ENCODE measurements at regions not wholly inside any gene's neighbourhood (a gene's known extent, or its start where the extent isn't known, plus 50 kb on each side); places are given as distances from the start of the nearest gene placed in this dataset.

DNA sequence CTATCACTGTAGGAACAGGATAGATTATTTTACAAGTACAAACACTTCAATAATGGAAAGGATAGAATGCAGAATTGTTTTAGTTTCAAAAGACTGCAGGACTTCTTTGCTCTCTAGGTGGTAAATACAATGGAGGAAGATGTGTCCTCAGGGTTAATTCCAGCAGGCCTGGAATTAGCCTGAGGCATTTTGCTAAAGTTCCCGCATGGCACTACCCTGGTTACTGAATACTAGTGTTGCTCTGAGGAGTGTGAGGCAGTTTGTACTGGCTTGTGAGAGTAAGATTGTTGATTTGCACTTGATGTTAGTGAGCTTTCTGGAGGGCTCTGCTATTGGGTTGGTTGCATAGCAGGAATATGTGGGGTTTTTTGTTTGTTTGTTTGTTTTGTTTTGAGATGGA is 61.4 kb downstream of the FASLG start:
- H3K9me3 ChIP-seq (replicated peaks; ENCODE audit: insufficient read depth, low read length), result no peaks in the 10 kb centered on the region
- peaks cover 8% of the 10 kb centered on the region; the same call in 1 of the 2 replicates for H3K4me1 ChIP-seq (ENCODE audit: low read length)
- no peak overlapping the region for H3K27ac ChIP-seq (ENCODE audit: low read length)
- H3K9ac ChIP-seq (ENCODE audit: low read length), result no peak overlapping the region
- H2AFZ ChIP-seq (ENCODE audit: low read length), result no peak overlapping the region
- no peaks in the 10 kb centered on the region for H3K9me2 ChIP-seq (replicated peaks; ENCODE audit: insufficient read depth, low read length)
- H3F3A ChIP-seq (ENCODE audit: insufficient read depth, low read length), result no peaks in the 10 kb centered on the region
- no peak for DNase-seq
- H3K4me2 ChIP-seq (ENCODE audit: low read depth, low read length), result no peak overlapping the region
- no peaks in the 10 kb centered on the region for H3K27me3 ChIP-seq (replicated peaks; ENCODE audit: insufficient read depth, low read length)
- H4K20me1 ChIP-seq (ENCODE audit: insufficient read depth, low read length), result no peaks in the 10 kb centered on the region
- H3K4me3 ChIP-seq (ENCODE audit: low read length), result no peak overlapping the region
- TF ChIP-seq EZH2 (optimal IDR thresholded peaks at IDR 0.05; ENCODE audit: low read depth, low read length), result no peak
- TF ChIP-seq, protein P1, sequence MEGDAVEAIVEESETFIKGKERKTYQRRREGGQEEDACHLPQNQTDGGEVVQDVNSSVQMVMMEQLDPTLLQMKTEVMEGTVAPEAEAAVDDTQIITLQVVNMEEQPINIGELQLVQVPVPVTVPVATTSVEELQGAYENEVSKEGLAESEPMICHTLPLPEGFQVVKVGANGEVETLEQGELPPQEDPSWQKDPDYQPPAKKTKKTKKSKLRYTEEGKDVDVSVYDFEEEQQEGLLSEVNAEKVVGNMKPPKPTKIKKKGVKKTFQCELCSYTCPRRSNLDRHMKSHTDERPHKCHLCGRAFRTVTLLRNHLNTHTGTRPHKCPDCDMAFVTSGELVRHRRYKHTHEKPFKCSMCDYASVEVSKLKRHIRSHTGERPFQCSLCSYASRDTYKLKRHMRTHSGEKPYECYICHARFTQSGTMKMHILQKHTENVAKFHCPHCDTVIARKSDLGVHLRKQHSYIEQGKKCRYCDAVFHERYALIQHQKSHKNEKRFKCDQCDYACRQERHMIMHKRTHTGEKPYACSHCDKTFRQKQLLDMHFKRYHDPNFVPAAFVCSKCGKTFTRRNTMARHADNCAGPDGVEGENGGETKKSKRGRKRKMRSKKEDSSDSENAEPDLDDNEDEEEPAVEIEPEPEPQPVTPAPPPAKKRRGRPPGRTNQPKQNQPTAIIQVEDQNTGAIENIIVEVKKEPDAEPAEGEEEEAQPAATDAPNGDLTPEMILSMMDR (IDR thresholded peaks at IDR 0.05; ENCODE audit: low read length), result no peak
- no peak for TF ChIP-seq EZH2phosphoT487 (IDR thresholded peaks at IDR 0.05; ENCODE audit: low read length)
- H3K79me2 ChIP-seq (ENCODE audit: low read length), result no peaks in the 10 kb centered on the region
- no peaks in the 10 kb centered on the region for H3K36me3 ChIP-seq (replicated peaks; ENCODE audit: insufficient read depth, low read length)

- peaks cover 8% of the 10 kb centered on the region; the same call in 1 of the 2 replicates for H3K4me1 ChIP-seq (ENCODE audit: low read length)
- no peak overlapping the region for H2AFZ ChIP-seq (ENCODE audit: low read length)
- H3K27ac ChIP-seq (ENCODE audit: low read length), result no peak overlapping the region
- H3K36me3 ChIP-seq (replicated peaks; ENCODE audit: insufficient read depth, low read length), result no peaks in the 10 kb centered on the region
- no peak overlapping the region for H3K4me2 ChIP-seq (ENCODE audit: low read depth, low read length)
- H3K27me3 ChIP-seq (replicated peaks; ENCODE audit: insufficient read depth, low read length), result no peaks in the 10 kb centered on the region
- TF ChIP-seq, protein P1 (IDR thresholded peaks at IDR 0.05; ENCODE audit: low read length), result no peak
- TF ChIP-seq EZH2phosphoT487 (IDR thresholded peaks at IDR 0.05; ENCODE audit: low read length) (no peak), EZH2 (optimal IDR thresholded peaks at IDR 0.05; ENCODE audit: low read depth, low read length) (no peak)
- H3K79me2 ChIP-seq (ENCODE audit: low read length), result no peaks in the 10 kb centered on the region
- H3K9me3 ChIP-seq (replicated peaks; ENCODE audit: insufficient read depth, low read length), result no peaks in the 10 kb centered on the region
- DNase-seq, result no peak
- no peaks in the 10 kb centered on the region for H3F3A ChIP-seq (ENCODE audit: insufficient read depth, low read length)
- H3K4me3 ChIP-seq (ENCODE audit: low read length), result no peak overlapping the region
- no peaks in the 10 kb centered on the region for H3K9me2 ChIP-seq (replicated peaks; ENCODE audit: insufficient read depth, low read length)
- H3K9ac ChIP-seq (ENCODE audit: low read length), result no peak overlapping the region
- no peaks in the 10 kb centered on the region for H4K20me1 ChIP-seq (ENCODE audit: insufficient read depth, low read length)
Measured at GRCh38 chr1:172723251-172723650, 64.3 kb downstream of the FASLG start.

DNA sequence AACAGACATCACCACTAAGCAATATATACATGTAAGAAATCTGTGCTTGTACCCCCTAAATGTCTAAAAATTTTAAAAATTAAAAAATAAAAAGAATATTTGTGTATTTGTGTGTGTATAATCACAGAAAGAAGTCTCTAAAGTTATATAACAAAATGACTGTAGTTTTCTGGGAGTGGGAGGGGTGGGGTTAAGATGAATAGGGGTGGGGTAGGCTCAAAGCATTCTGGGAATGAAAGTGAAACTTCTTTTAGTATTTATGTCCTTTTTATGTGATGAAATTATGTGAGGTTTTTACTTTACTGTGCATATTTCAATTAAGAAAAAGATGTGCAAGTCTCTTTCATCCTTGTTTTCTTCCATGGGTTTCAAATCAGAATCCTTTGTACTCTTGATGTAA is 65.3 kb downstream of the FASLG start:
- H3K9ac ChIP-seq (ENCODE audit: low read length), result no peak overlapping the region
- no peaks in the 10 kb centered on the region for H3K79me2 ChIP-seq (ENCODE audit: low read length)
- H3K36me3 ChIP-seq (replicated peaks; ENCODE audit: insufficient read depth, low read length), result no peaks in the 10 kb centered on the region
- H3K9me3 ChIP-seq (replicated peaks; ENCODE audit: insufficient read depth, low read length), result no peaks in the 10 kb centered on the region
- H3K4me2 ChIP-seq (ENCODE audit: low read depth, low read length), result no peak overlapping the region
- no peaks in the 10 kb centered on the region for H3K27me3 ChIP-seq (replicated peaks; ENCODE audit: insufficient read depth, low read length)
- DNase-seq, result no peak
- H3K9me2 ChIP-seq (replicated peaks; ENCODE audit: insufficient read depth, low read length), result no peaks in the 10 kb centered on the region
- no peaks in the 10 kb centered on the region for H3F3A ChIP-seq (ENCODE audit: insufficient read depth, low read length)
- no peak for TF ChIP-seq EZH2phosphoT487 (IDR thresholded peaks at IDR 0.05; ENCODE audit: low read length)
- TF ChIP-seq, protein P1 (IDR thresholded peaks at IDR 0.05; ENCODE audit: low read length), result no peak
- TF ChIP-seq EZH2 (optimal IDR thresholded peaks at IDR 0.05; ENCODE audit: low read depth, low read length), result no peak
- no peaks in the 10 kb centered on the region for H4K20me1 ChIP-seq (ENCODE audit: insufficient read depth, low read length)
- H3K4me3 ChIP-seq (ENCODE audit: low read length), result no peak overlapping the region
- no peak overlapping the region for H2AFZ ChIP-seq (ENCODE audit: low read length)
- no peak overlapping the region for H3K27ac ChIP-seq (ENCODE audit: low read length)
- peaks cover 8% of the 10 kb centered on the region; the same call in 1 of the 2 replicates for H3K4me1 ChIP-seq (ENCODE audit: low read length)

All from MM.1S (cell line).